ENCODE measurements at regions not wholly inside any gene's neighbourhood (a gene's known extent, or its start where the extent isn't known, plus 50 kb on each side); places are given as distances from the start of the nearest gene placed in this dataset.

DNA sequence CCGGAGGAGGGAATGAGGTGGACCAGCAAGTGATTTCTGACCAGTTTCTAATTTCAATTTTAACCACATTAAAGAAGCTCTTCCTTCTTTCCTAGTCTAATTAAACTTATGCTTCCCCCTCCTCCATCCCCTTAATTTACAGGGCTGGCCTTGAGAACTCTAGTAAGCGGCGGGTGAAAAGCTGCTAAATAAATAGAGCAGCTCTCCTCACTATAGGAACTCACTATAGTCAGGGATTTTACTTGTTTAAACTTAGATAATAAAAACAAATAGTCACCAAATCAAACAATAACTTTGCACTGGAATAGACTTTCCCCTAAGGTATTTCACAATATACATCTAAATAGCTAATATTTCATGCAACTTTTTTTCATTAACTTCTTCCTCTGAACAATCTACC, 1838.2 kb upstream of the PRR20A start:
- no peak for DNase-seq

GRCh38 chr13:55307909-55308308, 1832.8 kb upstream of the PRR20A start:
- DNase-seq, result no peak

GRCh38 chr13:55341891-55342290, 1798.8 kb upstream of the PRR20A start:
- no peak for DNase-seq

DNA sequence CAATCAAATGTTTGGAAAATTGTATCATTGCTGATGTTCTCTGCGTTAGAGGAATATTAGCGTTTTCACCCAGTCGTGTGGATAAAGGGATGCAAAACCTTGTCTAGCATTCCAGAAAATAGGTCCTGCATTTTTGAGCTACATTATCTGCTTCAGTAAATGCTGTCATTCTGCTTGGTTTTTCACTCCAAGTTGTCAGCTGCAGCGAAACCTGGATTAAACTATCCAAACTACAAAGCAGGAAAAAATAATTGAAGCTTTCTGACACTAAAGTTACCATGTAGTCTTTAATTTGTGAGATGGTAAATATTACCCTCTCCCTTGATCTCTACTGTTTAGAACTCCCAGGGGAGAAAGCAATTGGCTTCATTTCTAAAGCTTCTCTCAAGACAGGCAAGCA, 1795.5 kb upstream of the PRR20A start:
- DNase-seq, result no peak

DNA sequence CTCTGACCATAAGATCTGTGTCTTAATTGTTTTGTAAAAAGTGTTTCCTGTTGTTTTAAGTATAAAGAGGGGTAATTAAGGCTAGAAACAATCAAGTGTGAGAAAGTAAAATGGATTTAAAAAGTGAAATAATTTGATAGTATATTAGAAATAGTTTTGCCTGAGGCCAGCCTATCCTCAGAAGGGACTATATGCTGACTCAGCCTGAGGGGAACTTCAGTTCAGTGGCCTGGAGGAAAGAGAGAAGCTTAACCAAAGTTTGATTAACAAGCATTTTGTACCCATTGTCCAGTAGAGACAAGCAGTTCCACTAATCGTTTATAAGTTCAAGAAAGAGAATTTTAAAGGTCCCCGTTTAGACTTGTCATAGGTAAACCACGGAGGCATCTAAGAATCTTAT, 1793.2 kb upstream of the PRR20A start:
- no peak for DNase-seq

- no peak for DNase-seq
These were observed 1781.7 kb upstream of the PRR20A start for GRCh38 chr13:55359067-55359466.

- no peak for DNase-seq
These were observed 1779.6 kb upstream of the PRR20A start for GRCh38 chr13:55361141-55361540.

GRCh38 chr13:55366676-55367075, 1774.0 kb upstream of the PRR20A start:
- no peak for DNase-seq

DNA sequence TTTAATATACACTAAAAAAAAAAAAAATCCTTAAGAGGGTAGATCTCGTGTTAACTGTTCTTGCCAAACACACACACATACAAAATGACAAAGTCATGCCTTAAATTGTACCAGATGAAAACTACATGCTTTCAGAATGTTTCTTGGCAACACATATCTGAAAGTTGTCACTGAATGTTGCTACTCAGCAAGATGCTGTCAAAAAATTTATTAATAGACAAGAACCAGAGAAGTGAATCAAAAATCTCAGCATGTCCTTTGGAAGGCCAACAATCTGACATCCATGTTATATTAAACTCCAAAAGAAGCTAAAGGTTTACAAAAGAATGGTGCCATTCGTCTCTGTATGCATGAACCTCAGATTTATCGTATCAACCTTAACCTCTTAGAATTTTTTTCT, 1746.2 kb upstream of the PRR20A start:
- no peak for DNase-seq

GRCh38 chr13:55402870-55403269, 1737.8 kb upstream of the PRR20A start:
- no peak for DNase-seq

- no peak for DNase-seq
These were observed 1736.7 kb upstream of the PRR20A start for GRCh38 chr13:55403887-55404487.

DNA sequence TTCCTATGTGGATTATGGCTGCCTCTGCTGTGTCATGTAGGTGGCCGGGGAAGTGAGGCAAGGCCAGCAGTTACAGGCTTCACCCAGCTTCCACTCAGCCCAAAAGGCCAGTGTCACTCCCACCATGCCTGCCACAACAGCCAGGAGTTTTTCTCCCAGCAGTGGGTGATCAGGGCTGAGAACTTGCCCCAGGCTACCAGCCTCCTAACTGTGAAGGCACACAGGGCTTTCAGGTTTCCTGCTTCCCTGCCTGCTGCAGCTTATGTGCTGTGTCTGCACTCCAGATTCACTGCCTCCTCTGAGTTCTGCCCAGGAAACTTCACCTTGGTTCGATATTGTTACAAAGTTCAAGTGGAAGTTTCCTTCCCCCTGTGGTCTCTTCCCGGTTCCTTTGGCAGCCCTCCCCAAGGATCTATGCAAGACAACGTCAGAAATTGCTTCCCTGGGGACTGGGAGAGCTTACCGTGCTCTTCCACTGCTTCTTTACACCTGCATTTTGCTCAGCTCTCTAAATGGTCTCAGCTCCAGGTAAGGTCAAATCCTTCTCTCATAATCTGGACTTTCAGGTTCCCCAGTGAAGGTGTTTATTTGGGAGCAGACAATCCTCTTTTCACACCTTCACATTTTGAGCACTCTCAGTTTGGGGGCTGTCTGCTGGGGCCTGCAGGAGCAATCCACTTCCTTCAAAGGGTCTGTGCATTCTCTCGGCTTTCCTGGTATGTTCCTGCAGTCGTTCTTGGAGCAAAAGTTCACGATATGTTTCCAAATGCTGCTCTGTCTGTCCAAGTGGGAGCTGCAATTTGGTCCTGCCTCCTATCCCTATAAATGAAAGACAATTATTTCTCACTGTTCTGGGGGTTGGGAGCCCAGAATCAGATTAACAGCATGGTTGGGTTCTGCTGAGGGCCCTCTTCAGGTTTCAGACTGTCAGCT, 1730.1 kb upstream of the PRR20A start:
- no peak for DNase-seq

- DNase-seq, result no peak
These were observed 1722.6 kb upstream of the PRR20A start for GRCh38 chr13:55418095-55418494.

- DNase-seq, result no peak
These were observed 1707.9 kb upstream of the PRR20A start for GRCh38 chr13:55432814-55433213.

- no peak for DNase-seq
These were observed 1703.6 kb upstream of the PRR20A start for GRCh38 chr13:55437162-55437561.

DNA sequence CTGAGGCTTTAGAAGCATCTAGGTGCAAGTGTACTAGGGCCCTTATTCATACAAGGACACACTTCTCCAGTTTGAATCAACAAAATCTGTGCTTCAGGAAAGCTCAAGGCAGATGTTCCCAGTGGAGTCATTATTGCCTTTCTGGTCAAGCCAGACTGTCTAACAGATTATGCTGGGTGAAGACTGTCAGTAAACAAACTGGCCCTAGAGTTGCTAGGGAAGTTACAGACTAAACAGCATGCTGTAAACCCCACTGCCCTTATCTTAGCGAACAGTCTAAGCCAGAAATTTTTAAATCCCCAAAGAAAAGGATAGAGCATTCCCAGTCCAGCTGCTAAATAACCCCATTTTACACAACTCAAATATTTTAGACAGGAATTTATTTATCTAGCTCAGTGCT, 1701.3 kb upstream of the PRR20A start:
- DNase-seq, result peak; percentile 9

DNA sequence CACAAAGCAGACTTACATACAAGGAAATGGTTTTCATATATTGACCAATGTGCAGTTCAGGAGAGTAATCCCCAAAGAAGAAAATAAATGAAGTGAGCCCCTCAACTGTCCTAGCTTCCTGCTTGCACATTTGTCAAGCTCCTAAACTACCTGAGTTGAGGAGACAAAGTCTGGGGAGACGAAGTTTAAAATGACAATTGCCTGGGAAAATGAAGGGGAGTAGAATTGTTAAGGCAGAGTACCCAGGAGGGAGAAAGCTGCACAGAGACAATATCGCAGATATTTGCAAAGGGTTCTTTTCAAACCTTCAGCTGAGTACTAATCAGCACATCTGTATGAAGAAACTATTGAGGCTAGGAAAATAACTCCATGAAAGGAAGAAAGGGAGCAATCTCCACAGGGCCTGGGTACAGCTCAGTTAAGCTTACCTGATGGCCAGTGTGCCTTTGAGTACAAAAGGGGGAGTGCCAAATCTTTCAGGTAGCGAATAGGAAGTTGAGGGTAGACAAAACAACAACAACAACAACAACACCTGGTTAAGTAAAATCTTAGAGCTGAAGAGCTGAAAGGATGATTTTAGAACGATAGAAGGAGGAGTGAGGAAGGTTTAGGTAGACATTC, 1700.1 kb upstream of the PRR20A start:
- DNase-seq, result no peak

GRCh38 chr13:55464222-55464621, 1676.5 kb upstream of the PRR20A start:
- DNase-seq, result no peak

- DNase-seq, result no peak
These were observed 1673.2 kb upstream of the PRR20A start for GRCh38 chr13:55467476-55467875.

- no peak for DNase-seq
These were observed 1657.0 kb upstream of the PRR20A start for GRCh38 chr13:55483626-55484158.

DNA sequence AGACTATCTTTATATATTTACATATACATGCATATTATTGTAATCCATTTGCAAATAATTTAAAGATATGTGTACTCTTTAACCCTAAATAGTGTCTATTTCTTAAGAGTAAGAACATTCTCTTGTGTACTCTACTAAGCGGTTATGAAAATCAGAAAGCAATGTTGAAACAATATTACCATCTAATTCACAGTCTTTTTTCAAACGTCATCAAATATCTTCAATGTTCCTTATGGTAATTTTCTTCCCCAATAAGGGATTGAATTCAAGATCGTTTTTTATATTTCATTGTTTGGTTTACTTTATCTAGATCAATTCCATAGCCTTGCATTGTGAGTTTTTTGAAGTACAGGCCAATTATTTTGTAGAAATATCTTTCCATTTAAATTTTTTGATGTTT, 1647.4 kb upstream of the PRR20A start:
- no peak for DNase-seq

- DNase-seq, result no peak
These were observed 1643.2 kb upstream of the PRR20A start for GRCh38 chr13:55497486-55497885.

GRCh38 chr13:55500694-55501093, 1640.0 kb upstream of the PRR20A start:
- no peak for DNase-seq

DNA sequence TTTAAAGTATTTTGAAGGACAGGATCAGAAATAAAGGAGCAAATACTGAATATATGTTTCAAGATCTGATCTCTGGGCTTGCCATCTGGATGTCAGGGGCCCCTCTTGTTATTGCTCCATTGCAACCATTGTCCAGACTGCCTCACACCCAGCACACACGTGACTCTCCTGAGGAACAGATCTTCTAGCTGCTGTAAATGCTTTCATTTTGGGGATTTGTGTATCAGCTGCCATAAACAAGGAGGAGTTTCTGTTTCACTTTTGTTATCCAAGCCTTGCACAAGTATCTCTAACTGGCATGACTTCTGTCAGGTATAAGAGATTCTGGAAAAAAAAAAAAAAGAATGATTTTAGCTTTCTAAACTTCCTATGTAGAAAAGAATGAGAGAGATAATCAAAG, 1624.1 kb upstream of the PRR20A start:
- DNase-seq, result no peak
